Keratinocyte (primary cell): ENCODE measurements at regions not wholly inside any gene's neighbourhood (a gene's known extent, or its start where the extent isn't known, plus 50 kb on each side); places are given as distances from the start of the nearest gene placed in this dataset.

Source experiments
- DNase-seq: peaks from one replicate; pipeline ENCODE4 v3.0.0-alpha.2; 2011; ENCODE audit warnings: low read depth, missing footprints, low spot score
- FAIRE-seq: peaks from 2 replicates; lab custom pipeline; 2011; peaks lifted over from hg19 to GRCh38; lab: Jason Lieb, UNC
- H2AFZ ChIP-seq: 2 replicates; pipeline ENCODE4 v1.6.0; 2012; ENCODE audit warnings: low read length, control low read depth, inconsistent platforms; ENCODE audit not compliant: control insufficient read depth
- H3K27ac ChIP-seq: 2 replicates; pipeline ENCODE4 v1.5.1; 2011; ENCODE audit warnings: low read length; ENCODE audit not compliant: control insufficient read depth, insufficient read depth
- H3K27me3 ChIP-seq: 3 replicates; pipeline ENCODE4 v1.6.0; 2011; ENCODE audit warnings: low read length; ENCODE audit not compliant: control insufficient read depth, insufficient read depth; ENCODE audit errors: extremely low read depth
- H3K36me3 ChIP-seq, 2 experiments: 2 replicates in 1 of 2; 3 replicates in 1 of 2; pipeline ENCODE4 v1.5.1; 2011; ENCODE audit warnings: low read length in 2 of 2, mild to moderate bottlenecking in 1 of 2; ENCODE audit not compliant: control insufficient read depth in 2 of 2, insufficient read depth in 2 of 2; ENCODE audit errors: extremely low read depth in 1 of 2
- H3K4me1 ChIP-seq: 3 replicates; pipeline ENCODE4 v1.5.1; 2011; ENCODE audit warnings: low read length; ENCODE audit not compliant: control insufficient read depth, insufficient read depth; ENCODE audit errors: extremely low read depth
- H3K4me2 ChIP-seq: 3 replicates; pipeline ENCODE4 v1.6.0; 2011; ENCODE audit warnings: low read depth, low read length; ENCODE audit not compliant: control insufficient read depth, insufficient read depth; ENCODE audit errors: extremely low read depth
- H3K4me3 ChIP-seq, 3 experiments: fragments of 200-600 bp in 1 of 3; sonication (generic) in 1 of 3; 2 replicates in 2 of 3; 3 replicates in 1 of 3; pipeline ENCODE4 v1.5.1; 2011 to 2016; ENCODE audit warnings: low read length in 3 of 3, mild to moderate bottlenecking in 3 of 3, control low read depth in 2 of 3, inconsistent platforms in 1 of 3, low read depth in 1 of 3, mixed read lengths in 1 of 3, mixed run types in 1 of 3, moderate library complexity in 1 of 3; ENCODE audit not compliant: control insufficient read depth in 2 of 3, insufficient read depth in 2 of 3; ENCODE audit errors: extremely low read depth in 1 of 3
- H3K79me2 ChIP-seq: 2 replicates; pipeline ENCODE4 v1.6.0; 2012; ENCODE audit warnings: low read length; ENCODE audit not compliant: control insufficient read depth, insufficient read depth
- H3K9ac ChIP-seq: 3 replicates; pipeline ENCODE4 v1.6.0; 2011; ENCODE audit warnings: low read length; ENCODE audit not compliant: control insufficient read depth, insufficient read depth; ENCODE audit errors: extremely low read depth
- H3K9me1 ChIP-seq: 3 replicates; pipeline ENCODE4 v1.6.0; 2011; ENCODE audit warnings: low read length; ENCODE audit not compliant: control insufficient read depth, insufficient read depth; ENCODE audit errors: extremely low read depth
- H3K9me3 ChIP-seq: 2 replicates; pipeline ENCODE4 v1.5.1; 2012; ENCODE audit warnings: low read depth, low read length; ENCODE audit not compliant: control insufficient read depth
- H4K20me1 ChIP-seq: 3 replicates; pipeline ENCODE4 v1.6.0; 2011; ENCODE audit warnings: low read length; ENCODE audit not compliant: control insufficient read depth, insufficient read depth; ENCODE audit errors: extremely low read depth
- EZH2 ChIP-seq: IDR thresholded peaks from one replicate; pipeline ENCODE4 v1.6.1; 2012; ENCODE audit warnings: inconsistent platforms, mild to moderate bottlenecking, low read length, moderate library complexity
- dilution Hi-C: fragments of 300-500 bp; cut with MboI; formaldehyde crosslinking; loops from one replicate; pipeline ENCODE4 v1.7.0; 2020; ENCODE audit warnings: low sequenced_read_pairs; ENCODE audit not compliant: extremely low pct_ligation_motif_present
- TF ChIP-seq, protein P1 (sequence below), 3 experiments: IDR thresholded peaks in 1 of 3; conservative IDR thresholded peaks in 1 of 3; optimal IDR thresholded peaks in 1 of 3; 2 replicates in 2 of 3; 3 replicates in 1 of 3; pipeline versions ENCODE3 to v1.5.1; 2011; ENCODE audit warnings: low read length in 3 of 3, mild to moderate bottlenecking in 3 of 3, moderate library complexity in 2 of 3, control low read depth in 1 of 3, inconsistent platforms in 1 of 3; ENCODE audit not compliant: insufficient read depth in 2 of 3; ENCODE audit errors: extremely low read depth in 1 of 3

- Histone ChIP-seq H3K9me1 (no peaks in the 10 kb centered on the region), H3K9me3 (no peaks in the 10 kb centered on the region), H4K20me1 (no peaks in the 10 kb centered on the region), H3K36me3 (no peaks in the 10 kb centered on the region), H3K4me2 (no peak overlapping the region), H3K9ac (no peak overlapping the region), H2AFZ (no peak overlapping the region), H3K4me1 (peaks cover 5% of the 10 kb centered on the region), H3K27ac (no peak overlapping the region), H3K27me3 (no peaks in the 10 kb centered on the region), H3K79me2 (no peaks in the 10 kb centered on the region), H3K4me3 (no peak overlapping the region)
- DNase-seq (no peak), FAIRE-seq (no peak)
- dilution Hi-C loops = no loop called here
- TF ChIP-seq EZH2 = no peak
- TF ChIP-seq, protein P1, sequence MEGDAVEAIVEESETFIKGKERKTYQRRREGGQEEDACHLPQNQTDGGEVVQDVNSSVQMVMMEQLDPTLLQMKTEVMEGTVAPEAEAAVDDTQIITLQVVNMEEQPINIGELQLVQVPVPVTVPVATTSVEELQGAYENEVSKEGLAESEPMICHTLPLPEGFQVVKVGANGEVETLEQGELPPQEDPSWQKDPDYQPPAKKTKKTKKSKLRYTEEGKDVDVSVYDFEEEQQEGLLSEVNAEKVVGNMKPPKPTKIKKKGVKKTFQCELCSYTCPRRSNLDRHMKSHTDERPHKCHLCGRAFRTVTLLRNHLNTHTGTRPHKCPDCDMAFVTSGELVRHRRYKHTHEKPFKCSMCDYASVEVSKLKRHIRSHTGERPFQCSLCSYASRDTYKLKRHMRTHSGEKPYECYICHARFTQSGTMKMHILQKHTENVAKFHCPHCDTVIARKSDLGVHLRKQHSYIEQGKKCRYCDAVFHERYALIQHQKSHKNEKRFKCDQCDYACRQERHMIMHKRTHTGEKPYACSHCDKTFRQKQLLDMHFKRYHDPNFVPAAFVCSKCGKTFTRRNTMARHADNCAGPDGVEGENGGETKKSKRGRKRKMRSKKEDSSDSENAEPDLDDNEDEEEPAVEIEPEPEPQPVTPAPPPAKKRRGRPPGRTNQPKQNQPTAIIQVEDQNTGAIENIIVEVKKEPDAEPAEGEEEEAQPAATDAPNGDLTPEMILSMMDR (optimal IDR thresholded peaks at IDR 0.05 in 1 of 3, IDR thresholded peaks at IDR 0.05 in 1 of 3, conservative IDR thresholded peaks at IDR 0.05 in 1 of 3; ENCODE audit: extremely low read depth in 1 of 3, insufficient read depth in 2 of 3, low read length in 3 of 3) = no peak
These were observed 83.1 kb upstream of the FOXQ1 start for GRCh38 chr6:1228754-1229191.

DNA sequence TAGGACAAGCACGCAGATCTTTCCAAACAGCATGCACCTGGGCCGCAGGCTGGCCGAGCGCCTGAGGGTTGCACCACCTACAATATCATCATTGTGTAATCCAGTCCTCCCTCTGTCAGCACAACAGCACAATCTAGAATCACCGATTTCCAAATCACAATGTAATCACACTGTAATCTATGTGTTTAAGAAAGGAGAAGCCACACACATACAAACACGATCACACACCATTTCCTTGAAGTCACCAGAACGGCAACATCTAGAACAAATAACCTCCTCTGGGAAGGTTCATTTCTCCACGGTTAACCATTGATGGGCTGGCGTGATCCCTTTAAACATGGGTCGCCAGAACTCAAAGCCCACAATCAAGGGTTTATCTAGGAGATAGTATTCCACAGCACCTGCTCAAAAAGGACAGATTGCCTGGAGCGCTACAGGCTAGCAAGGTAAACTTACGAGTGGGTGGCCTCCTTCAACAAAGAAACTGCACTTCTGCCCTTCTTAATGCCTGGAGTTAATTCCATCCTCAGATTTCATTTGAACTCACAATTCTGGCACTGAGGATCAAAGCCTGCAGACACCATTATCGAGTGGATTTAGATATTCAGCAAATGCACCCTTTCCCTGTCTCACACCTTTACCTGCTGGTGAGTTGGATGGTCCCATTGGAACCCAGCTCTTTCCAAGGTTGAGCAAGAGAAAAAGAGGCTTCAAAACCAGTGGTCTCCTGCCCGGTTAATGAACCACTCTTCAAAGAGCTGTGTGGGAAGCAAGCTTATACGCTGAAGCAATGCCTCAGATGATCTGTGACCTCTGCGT, 83.8 kb upstream of the FOXQ1 start:
- no peak overlapping the region for H3K27ac ChIP-seq
- no peak for TF ChIP-seq EZH2
- TF ChIP-seq, protein P1 (optimal IDR thresholded peaks at IDR 0.05 in 1 of 3, IDR thresholded peaks at IDR 0.05 in 1 of 3, conservative IDR thresholded peaks at IDR 0.05 in 1 of 3; ENCODE audit: extremely low read depth in 1 of 3, insufficient read depth in 2 of 3, low read length in 3 of 3) = no peak
- no peaks in the 10 kb centered on the region for H4K20me1 ChIP-seq
- FAIRE-seq (no peak), DNase-seq (no peak)
- no peaks in the 10 kb centered on the region for H3K9me3 ChIP-seq
- H3K79me2 ChIP-seq = no peaks in the 10 kb centered on the region
- no peak overlapping the region for H2AFZ ChIP-seq
- peaks cover 5% of the 10 kb centered on the region for H3K4me1 ChIP-seq
- H3K36me3 ChIP-seq = no peaks in the 10 kb centered on the region
- no peak overlapping the region for H3K4me3 ChIP-seq
- H3K4me2 ChIP-seq = no peak overlapping the region
- no peak overlapping the region for H3K9ac ChIP-seq
- no peaks in the 10 kb centered on the region for H3K9me1 ChIP-seq
- no peaks in the 10 kb centered on the region for H3K27me3 ChIP-seq
- dilution Hi-C loops = no loop called here
